ENCODE measurements at regions not wholly inside any gene's neighbourhood (a gene's known extent, or its start where the extent isn't known, plus 50 kb on each side); places are given as distances from the start of the nearest gene placed in this dataset.

GRCh38 chr11:92885600-92885999, 83.9 kb upstream of the MTNR1B start:
- intact Hi-C loops (cut with DNase I) = no loop called here
- no peak for DNase-seq (ENCODE audit: low spot score)

DNA sequence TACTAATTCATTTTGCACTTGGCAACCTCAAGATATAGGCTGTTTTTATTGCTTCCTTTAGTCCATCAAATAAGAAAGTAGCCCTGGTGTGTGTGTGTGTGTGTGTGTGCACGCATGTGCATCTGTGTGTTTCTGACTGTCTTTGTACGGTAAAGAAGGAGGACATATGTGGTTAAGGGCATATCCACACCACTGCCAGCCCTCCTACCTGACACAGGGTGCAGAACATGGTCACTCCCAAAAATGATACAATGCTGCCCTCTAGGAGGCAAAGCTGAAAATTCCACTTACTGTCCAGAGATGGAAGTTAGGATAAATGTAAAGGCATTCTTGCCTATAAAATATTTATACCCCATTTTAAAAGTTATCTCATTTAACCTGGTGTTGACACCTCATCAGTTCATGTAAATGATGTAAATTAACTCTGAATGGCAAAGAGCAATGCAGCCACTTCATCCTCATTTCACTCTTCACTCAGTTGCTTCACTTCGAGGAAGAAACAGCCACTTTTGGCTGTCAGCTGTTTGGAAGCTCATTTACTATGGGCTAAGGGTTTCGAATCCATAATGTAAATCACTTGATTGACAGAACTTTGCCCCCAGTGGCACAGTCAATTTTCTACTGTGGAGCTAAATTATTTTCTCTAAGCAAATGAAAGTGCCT, 83.1 kb upstream of the MTNR1B start:
- DNase-seq (ENCODE audit: low spot score) = no peak
- intact Hi-C loops (cut with DNase I) = no loop called here

- DNase-seq (ENCODE audit: low spot score) = no peak
- intact Hi-C loops (cut with DNase I) = no loop called here
Observed at GRCh38 chr11:92888696-92889095, 80.8 kb upstream of the MTNR1B start.

DNA sequence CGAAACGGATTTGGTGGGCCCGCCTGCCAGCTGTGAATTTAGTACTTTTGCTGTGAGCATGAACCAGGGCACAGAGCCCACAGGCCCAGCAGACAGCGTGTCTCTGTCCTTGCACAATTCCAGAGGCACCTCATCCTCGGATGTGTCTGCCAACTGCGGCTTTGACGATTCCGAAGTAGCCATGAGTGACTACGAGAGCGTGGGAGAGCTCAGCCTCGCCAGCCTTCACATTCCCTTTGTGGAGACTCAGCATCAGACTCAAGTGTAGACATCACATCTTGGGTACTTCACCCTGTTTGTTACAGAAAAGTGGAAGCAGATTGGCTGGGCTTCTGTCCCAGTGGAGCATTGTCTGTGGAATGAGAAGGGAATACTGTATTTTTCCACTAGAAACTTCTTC, 78.6 kb upstream of the MTNR1B start:
- no peak for DNase-seq (ENCODE audit: low spot score)
- intact Hi-C loops (cut with DNase I) = no loop called here

GRCh38 chr11:92892802-92893684, 76.4 kb upstream of the MTNR1B start:
- no peak for DNase-seq (ENCODE audit: low spot score)
- intact Hi-C loops (cut with DNase I) = no loop called here

DNA sequence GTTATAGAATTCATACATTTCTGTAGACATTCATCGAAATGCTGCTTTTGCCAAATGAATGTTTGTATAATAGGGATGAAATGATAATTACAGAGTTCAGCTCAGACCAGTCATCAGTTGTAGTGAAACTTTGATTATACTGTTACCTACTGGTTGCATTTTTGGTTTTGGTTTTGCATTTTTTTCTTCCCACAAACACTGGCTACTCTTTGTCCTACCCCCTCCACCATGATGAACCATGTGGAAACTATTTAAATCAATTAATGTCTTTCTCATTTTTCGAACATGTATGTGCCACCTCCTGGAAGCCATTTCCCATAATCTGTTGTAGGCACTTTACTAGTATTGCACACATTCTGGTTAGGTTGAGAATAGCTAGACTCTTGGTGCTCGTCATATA, 75.3 kb upstream of the MTNR1B start:
- intact Hi-C loops (cut with DNase I) = no loop called here
- no peak for DNase-seq (ENCODE audit: low spot score)

- DNase-seq (ENCODE audit: low spot score) = no peak
- intact Hi-C loops (cut with DNase I) = no loop called here
Observed at GRCh38 chr11:92897487-92897886, 72.0 kb upstream of the MTNR1B start.

DNA sequence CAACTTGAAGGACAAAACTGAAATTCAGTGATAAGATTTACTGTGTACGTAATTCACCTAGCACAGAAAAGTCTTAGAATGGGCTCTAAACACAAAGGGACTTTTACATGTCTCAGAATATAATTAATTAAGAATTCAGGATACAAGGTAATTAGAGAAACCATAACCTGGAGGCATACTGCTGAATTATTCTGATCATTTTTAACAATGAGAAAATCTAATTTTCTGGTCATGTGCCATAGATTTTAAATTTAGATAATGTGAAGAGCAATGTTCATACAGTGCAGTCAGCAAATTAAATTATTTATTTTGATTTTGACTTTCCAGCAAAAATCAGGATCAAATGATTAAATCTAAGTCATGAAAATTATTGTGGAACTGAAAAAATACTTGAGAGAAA, 67.0 kb upstream of the MTNR1B start:
- intact Hi-C loops (cut with DNase I) = no loop called here
- DNase-seq (ENCODE audit: low spot score) = no peak

GRCh38 chr11:92907671-92908070, 61.8 kb upstream of the MTNR1B start:
- intact Hi-C loops (cut with DNase I) = no loop called here
- no peak for DNase-seq (ENCODE audit: low spot score)

DNA sequence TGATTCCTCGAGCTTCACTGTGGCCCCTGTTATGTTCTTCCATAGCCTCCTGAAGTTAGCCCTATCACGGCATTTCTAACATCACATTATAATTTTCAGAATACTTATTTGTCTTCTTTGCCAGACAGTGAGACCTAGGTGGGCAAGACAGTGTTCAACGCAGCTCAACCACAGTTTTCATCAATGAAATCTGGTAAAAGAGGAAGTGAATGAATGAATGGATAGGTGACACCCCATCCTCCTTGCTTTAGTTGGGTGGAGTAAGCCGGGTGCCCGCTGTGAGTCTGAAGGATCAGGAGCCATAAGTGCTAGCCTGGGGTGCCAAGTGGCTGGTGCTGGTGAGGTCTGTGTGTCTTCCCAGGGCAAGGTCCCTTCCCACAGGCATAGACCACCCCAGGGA, 60.2 kb upstream of the MTNR1B start:
- no peak for DNase-seq (ENCODE audit: low spot score)
- intact Hi-C loops (cut with DNase I) = no loop called here

GRCh38 chr11:92911478-92911877, 58.0 kb upstream of the MTNR1B start:
- intact Hi-C loops (cut with DNase I) = no loop called here
- DNase-seq (ENCODE audit: low spot score) = no peak

GRCh38 chr11:92915551-92915950, 53.9 kb upstream of the MTNR1B start:
- DNase-seq (ENCODE audit: low spot score) = no peak
- intact Hi-C loops (cut with DNase I) = no loop called here

- no peak for DNase-seq (ENCODE audit: low spot score)
- intact Hi-C loops (cut with DNase I) = no loop called here
Observed at GRCh38 chr11:92916299-92916698, 53.2 kb upstream of the MTNR1B start.

DNA sequence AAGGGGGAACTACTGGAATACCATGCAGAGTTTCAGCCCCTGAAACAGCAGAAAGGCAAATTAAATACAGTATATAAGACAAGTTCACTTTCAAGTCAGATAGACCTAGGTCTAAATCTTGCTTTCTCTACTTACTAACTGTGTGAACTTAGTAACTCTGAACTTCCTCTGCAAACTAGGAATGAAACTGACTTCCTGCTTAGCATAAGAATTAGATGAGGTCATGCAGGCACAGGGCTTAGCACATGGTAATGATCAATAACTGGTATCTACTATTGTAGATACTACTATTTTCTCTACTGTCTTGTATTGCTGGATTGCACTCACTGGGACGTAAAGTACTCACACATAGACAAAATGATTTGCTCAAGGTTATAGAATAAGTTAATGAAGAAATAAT, 51.5 kb upstream of the MTNR1B start:
- intact Hi-C loops (cut with DNase I) = no loop called here
- DNase-seq (ENCODE audit: low spot score) = no peak

GRCh38 chr11:92919048-92919447, 50.4 kb upstream of the MTNR1B start:
- intact Hi-C loops (cut with DNase I) = no loop called here
- DNase-seq (ENCODE audit: low spot score) = no peak
